GM19238 (cell line): ENCODE measurements at regions not wholly inside any gene's neighbourhood (a gene's known extent, or its start where the extent isn't known, plus 50 kb on each side); places are given as distances from the start of the nearest gene placed in this dataset.

Source experiments
- DNase-seq: peaks from one replicate; pipeline ENCODE4 v3.0.0; 2011; ENCODE audit warnings: low spot score; ENCODE audit not compliant: insufficient read length

GRCh38 chr3:124658270-124658669, 72.0 kb upstream of the UMPS start:
- DNase-seq, result no peak

GRCh38 chr3:124659175-124659574, 71.1 kb upstream of the UMPS start:
- no peak for DNase-seq

GRCh38 chr3:124660599-124660998, 69.7 kb upstream of the UMPS start:
- no peak for DNase-seq

- no peak for DNase-seq
Observed at GRCh38 chr3:124663690-124664089, 66.6 kb upstream of the UMPS start.

- DNase-seq, result no peak
Observed at GRCh38 chr3:124664804-124665203, 65.4 kb upstream of the UMPS start.

- DNase-seq, result no peak
Observed at GRCh38 chr3:124666067-124666466, 64.2 kb upstream of the UMPS start.

- DNase-seq, result no peak
Observed at GRCh38 chr3:124669470-124669869, 60.8 kb upstream of the UMPS start.

GRCh38 chr3:124671106-124671505, 59.1 kb upstream of the UMPS start:
- no peak for DNase-seq

- no peak for DNase-seq
Observed at GRCh38 chr3:124674336-124674735, 55.9 kb upstream of the UMPS start.

GRCh38 chr3:124676236-124676635, 54.0 kb upstream of the UMPS start:
- no peak for DNase-seq

- DNase-seq, result no peak
Observed at GRCh38 chr3:124679048-124679638, 51.1 kb upstream of the UMPS start.
